ENCODE measurements at regions not wholly inside any gene's neighbourhood (a gene's known extent, or its start where the extent isn't known, plus 50 kb on each side); places are given as distances from the start of the nearest gene placed in this dataset.

- no peak for DNase-seq
Measured at GRCh38 chr11:134679592-134679991, 267.6 kb upstream of the B3GAT1 start.

DNA sequence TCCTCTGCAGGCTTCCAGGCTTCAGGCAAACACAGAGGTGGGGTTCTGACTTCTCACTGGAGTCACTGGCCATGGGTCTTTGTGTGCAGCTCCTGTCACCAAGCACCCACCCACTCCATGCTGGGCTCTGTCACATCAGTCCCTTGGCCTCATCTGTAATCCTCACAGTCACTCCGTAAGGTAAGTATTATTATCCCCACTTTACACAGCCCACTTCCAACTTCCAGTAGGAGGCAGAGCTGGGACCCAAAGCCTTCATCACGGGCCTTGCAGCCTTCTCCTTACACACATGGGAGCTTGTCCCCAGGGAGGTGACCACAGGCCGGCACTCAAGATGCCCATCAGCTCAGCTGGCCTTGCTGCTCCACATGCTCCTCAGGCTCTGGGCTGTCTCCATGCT is 266.7 kb upstream of the B3GAT1 start:
- DNase-seq: no peak

DNA sequence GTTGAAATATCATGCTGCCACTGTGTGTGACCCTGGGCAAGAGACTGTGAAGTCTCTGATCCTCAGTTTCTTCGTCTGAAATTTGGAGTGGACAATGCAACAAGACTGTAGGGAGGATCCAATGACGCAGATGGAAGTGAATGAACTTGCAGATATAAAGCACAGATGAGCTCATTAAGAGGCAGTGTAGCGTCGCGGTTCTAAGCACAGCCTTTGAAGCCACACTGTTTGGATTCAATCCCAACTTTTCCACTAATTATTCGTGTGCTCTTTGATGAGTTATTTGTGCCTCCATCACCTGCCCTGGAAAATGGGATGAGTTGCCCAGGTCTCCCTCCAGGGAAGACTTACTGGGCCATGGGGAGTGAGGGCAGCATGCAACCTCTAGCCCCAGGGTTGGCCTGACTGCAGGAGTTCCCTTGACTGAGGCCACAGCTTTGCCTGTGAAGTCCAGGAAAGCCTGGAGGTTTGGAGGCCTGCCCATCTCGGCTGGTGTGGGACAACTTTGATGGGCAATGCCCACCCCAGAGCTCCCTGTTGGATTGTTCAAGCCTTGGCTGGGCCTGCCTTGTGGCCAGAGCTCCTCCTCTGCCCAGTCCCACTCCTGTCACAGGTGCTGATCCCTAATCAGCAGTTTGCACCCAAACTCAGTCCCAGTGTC is 266.0 kb upstream of the B3GAT1 start:
- no peak for DNase-seq

- DNase-seq: no peak
Measured at GRCh38 chr11:134677397-134677822, 265.4 kb upstream of the B3GAT1 start.

GRCh38 chr11:134676516-134677287 is 264.7 kb upstream of the B3GAT1 start:
- no peak for DNase-seq

DNA sequence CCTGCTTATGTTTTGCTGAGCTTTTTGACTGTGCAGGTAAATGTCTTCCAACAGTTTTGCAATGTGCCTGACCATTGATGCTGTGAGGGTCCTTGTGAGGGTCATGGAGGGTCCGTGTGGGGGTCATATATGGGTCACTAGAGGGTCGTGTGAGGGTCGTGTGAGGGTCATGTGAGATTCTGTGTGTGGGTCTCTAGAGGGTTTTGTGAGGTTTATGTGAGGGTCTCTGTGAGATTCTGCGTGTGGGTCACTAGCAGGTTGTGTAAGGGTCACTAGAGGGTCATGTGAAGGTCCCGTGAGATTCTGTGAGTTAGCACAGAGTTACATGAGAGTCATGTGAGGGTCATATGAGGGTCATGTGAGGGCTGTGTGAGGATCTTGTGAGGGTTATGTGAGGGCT is 263.9 kb upstream of the B3GAT1 start:
- DNase-seq: no peak

GRCh38 chr11:134674974-134675373 is 262.9 kb upstream of the B3GAT1 start:
- no peak for DNase-seq

DNA sequence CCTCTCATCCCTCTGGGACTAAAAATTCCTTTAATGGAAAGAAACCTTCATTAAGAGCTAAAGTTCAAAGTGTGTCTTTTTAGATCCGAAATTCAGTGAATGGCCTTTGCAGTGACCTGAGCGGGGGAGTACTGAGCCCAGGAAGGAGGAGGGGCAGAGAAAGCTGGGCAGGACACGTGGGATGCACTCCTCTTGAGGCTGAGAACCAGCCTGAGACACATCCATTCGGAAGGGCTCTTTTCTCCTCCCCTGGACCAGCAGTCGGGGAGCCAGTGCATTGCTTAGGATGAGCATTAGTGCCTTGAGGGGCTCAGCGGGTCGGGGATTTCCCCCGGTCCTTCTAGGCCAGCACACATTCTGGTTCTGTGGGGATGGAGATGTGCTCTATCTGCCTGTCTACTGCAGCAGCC is 258.9 kb upstream of the B3GAT1 start:
- DNase-seq: no peak

DNA sequence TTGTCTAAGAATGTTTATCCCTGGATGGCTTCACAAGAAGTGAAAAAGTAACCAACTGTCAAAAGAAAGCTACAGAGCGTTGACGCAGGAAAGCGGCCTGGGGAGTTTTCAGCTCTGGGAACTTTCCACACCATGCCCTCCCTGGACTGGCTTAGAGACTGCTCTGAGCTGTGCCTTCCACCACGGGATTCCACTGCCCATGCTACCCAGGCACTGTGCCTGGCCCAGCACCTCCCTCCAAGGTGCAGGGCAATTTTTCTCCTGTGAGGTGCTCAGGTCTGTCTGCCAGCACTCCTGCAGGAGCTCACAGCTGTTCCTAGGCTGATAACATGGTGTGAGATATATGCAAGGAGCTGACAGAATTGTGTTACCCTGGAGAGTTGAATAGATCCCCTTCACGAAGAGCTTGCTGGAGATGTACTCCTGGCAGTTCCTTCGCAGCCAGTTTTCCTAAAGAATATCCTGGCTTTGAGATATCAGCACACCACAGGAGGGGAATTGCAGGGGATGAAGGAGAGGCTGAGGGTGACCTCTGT is 258.3 kb upstream of the B3GAT1 start:
- DNase-seq: no peak

DNA sequence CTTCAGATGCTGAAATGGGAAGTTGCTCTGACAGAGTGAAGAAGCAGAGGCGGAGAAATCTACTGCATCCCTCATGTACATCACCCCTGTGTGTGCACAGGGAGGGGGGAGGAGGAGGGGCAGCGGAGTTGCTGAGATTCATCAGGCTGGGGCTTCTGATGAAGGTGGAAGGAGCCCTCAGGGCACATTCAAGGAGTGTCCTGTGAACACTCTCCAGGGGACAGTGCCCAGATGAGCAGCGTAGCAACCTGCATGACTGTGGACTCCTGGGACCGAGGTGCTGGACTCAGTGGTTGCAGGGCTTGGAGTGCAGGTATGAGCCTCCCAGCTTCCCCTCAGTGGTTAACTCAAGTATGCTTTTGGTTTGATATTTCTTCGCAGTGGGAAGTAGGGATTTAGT is 257.8 kb upstream of the B3GAT1 start:
- no peak for DNase-seq

- DNase-seq: no peak
Measured at GRCh38 chr11:134668796-134669195, 256.8 kb upstream of the B3GAT1 start.

GRCh38 chr11:134668076-134668475 is 256.0 kb upstream of the B3GAT1 start:
- DNase-seq: no peak

DNA sequence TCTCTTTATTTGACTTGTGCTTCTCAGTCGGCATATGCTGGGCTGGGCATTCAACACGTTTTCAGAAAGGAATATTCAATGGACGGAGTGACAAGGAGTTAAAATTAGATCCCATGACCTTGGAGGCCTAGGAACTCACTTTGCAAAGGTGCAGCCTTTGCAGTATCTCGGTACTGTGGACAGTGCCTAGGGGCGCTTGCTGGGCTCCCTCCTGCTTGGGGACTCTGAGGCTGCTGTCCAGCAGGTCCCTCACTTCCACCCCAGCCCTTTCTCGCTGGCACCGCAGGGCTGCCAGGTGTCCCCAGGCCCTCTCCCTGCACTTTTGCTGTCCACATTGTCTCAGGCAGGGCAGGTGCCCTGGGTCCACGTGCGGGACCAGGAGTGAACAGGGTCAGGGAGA is 255.5 kb upstream of the B3GAT1 start:
- DNase-seq: no peak

DNA sequence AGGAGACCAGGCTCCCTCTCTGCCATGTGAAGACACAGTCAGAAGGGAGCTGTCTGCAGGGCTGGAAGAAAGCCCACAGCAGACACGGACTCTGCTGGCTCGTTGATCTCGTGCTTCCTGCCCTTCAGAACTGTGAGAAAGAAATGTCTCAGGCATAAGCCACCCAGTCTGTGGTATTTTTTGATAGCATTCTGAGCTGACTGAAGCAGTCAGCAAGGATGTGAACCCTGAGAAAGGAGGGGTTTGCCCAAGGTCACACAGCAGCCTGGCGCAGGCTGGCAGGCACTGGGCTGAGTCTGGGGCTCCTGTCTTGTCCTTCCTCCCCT is 255.1 kb upstream of the B3GAT1 start:
- no peak for DNase-seq

GRCh38 chr11:134666273-134667174 is 254.5 kb upstream of the B3GAT1 start:
- no peak for DNase-seq

- DNase-seq: no peak
Measured at GRCh38 chr11:134665571-134666270, 253.7 kb upstream of the B3GAT1 start.

- no peak for DNase-seq
Measured at GRCh38 chr11:134665188-134665535, 253.1 kb upstream of the B3GAT1 start.

DNA sequence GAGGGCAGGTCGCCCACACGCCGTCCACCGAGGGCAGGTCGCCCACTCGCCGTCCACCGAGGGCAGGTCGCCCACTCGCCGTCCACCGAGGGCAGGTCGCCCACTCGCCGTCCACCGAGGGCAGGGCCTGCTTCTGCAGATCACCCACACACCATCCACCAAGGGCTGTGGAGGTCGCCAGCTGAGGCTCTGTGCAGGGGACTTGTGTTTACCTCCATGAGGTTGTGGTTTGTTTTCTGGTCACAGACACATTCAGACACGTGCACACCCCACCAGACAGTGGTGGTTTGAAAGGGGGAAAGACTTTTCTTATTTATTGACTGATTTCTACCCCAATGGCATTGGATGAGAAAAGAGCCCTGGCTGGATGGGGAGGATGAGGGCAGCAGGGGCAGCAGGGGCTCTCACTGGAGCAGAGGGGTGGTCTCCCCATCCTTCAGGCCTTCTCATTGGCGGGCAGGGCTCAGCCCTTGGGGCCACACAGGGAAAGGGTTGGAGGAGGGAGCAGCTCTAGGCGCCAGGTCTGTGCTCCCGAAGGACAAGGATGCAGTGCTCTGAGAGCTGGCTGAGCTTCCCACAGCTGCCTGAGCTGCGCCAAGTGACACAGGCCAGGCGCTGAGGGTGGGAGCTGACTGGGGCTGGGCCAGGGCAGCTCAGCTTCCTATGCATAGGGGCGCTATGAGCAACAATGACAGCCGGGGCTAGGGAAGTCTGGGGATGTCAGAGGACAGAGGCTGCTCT is 252.6 kb upstream of the B3GAT1 start:
- no peak for DNase-seq

GRCh38 chr11:134663506-134664313 is 251.7 kb upstream of the B3GAT1 start:
- DNase-seq: no peak

DNA sequence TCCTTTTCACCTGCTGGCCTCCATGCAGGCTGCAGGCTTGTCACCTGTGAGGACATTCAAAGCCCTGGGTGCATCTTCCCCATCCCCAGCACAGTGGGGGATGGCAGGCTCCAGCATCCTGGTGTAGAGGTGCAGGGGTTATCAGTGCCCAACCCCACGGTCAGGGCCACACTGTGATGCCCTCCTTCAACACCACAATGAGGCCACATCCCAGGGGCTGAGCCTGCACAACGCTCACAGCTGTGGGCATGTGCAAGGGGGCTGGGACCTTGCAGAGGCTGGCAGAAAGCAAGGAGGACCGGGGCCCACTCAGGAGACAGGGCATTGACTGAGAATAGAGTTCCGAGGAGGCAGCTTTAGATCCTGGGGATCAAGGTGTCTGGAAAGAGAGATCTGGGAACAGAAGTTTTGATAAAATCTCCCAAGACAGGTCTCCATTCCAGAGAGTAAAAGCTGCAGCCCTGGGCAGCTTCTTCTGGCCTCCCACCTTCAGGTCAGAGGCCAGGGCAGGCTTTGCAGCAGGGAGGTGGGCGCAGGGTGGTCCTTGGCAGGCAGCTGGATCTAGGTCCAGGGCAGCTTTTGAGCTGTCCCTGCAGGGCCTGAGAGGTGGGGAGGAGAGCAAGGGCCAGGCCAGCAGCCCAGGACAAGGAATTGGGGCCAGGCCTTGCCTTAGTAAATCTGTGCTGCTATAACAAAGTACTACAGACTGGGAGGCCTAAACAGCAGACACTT is 250.8 kb upstream of the B3GAT1 start:
- no peak for DNase-seq

- no peak for DNase-seq
Measured at GRCh38 chr11:134661660-134662059, 249.6 kb upstream of the B3GAT1 start.

Measured in SHP77 treated with DMSO at 0.1 percent for 48 hours (cell line).